Liver (tissue), 3 donors: ENCODE measurements at regions not wholly inside any gene's neighbourhood (a gene's known extent, or its start where the extent isn't known, plus 50 kb on each side); places are given as distances from the start of the nearest gene placed in this dataset.

Source experiments
- EGR1 ChIP-seq, 2 donors: IDR thresholded peaks; 2 replicates each; pipeline ENCODE4 v1.6.1; 2016 to 2018; ENCODE audit warnings: antibody characterized with exemption in 2 of 2, low read depth in 2 of 2
- JUND ChIP-seq, 2 donors: IDR thresholded peaks; 2 replicates each; pipeline ENCODE4 v1.6.1; 2016; ENCODE audit warnings: antibody characterized with exemption in 2 of 2
- NR2F2 ChIP-seq: IDR thresholded peaks from 2 replicates; pipeline ENCODE4 v1.6.1; 2016; ENCODE audit warnings: antibody characterized with exemption
- RXRA ChIP-seq, 2 donors: IDR thresholded peaks; 2 replicates each; pipeline ENCODE4 v1.6.1; 2017 to 2018; ENCODE audit warnings: antibody characterized with exemption in 2 of 2, mild to moderate bottlenecking in 1 of 2
- TF ChIP-seq, protein P1 (sequence below): fragments of 150-350 bp; IDR thresholded peaks from 2 replicates; pipeline ENCODE4 v1.5.1; 2017; ENCODE audit warnings: improper control_type of control experiment, low read depth, low read length; ENCODE audit not compliant: missing input control
- TF ChIP-seq, protein P2 (sequence below): IDR thresholded peaks from 2 replicates; pipeline ENCODE4 v1.6.1; 2016; ENCODE audit warnings: antibody characterized with exemption
- donor health status: healthy.
- donor health status: healthy.

DNA sequence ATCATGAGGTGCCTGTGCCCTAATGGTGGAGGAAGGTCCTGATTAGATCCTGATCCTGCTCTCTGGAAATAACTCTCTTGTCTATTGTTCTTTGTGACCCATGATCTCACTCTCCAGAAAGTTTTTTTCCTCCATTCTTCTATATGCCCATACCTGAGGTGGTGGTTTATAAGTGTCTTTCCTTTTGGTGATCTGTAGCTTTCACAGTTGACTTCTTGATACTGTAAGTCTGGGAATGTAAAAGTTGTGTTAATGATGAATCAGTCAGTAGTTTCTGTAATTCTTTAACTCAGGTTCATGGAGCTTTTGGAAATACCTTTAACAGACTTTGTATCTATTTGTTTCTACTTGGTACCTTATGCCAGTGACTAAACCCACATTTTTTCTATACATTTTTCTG, 444.0 kb upstream of the FLRT2 start:
- TF ChIP-seq JUND (IDR thresholded peaks at IDR 0.05) (no peak), EGR1 (IDR thresholded peaks at IDR 0.05; ENCODE audit: low read depth in 2 of 2) (no peak), NR2F2 (no peak), RXRA (IDR thresholded peaks at IDR 0.05) (no peak)
- TF ChIP-seq, protein P1, sequence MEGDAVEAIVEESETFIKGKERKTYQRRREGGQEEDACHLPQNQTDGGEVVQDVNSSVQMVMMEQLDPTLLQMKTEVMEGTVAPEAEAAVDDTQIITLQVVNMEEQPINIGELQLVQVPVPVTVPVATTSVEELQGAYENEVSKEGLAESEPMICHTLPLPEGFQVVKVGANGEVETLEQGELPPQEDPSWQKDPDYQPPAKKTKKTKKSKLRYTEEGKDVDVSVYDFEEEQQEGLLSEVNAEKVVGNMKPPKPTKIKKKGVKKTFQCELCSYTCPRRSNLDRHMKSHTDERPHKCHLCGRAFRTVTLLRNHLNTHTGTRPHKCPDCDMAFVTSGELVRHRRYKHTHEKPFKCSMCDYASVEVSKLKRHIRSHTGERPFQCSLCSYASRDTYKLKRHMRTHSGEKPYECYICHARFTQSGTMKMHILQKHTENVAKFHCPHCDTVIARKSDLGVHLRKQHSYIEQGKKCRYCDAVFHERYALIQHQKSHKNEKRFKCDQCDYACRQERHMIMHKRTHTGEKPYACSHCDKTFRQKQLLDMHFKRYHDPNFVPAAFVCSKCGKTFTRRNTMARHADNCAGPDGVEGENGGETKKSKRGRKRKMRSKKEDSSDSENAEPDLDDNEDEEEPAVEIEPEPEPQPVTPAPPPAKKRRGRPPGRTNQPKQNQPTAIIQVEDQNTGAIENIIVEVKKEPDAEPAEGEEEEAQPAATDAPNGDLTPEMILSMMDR: no peak
- TF ChIP-seq, protein P2, sequence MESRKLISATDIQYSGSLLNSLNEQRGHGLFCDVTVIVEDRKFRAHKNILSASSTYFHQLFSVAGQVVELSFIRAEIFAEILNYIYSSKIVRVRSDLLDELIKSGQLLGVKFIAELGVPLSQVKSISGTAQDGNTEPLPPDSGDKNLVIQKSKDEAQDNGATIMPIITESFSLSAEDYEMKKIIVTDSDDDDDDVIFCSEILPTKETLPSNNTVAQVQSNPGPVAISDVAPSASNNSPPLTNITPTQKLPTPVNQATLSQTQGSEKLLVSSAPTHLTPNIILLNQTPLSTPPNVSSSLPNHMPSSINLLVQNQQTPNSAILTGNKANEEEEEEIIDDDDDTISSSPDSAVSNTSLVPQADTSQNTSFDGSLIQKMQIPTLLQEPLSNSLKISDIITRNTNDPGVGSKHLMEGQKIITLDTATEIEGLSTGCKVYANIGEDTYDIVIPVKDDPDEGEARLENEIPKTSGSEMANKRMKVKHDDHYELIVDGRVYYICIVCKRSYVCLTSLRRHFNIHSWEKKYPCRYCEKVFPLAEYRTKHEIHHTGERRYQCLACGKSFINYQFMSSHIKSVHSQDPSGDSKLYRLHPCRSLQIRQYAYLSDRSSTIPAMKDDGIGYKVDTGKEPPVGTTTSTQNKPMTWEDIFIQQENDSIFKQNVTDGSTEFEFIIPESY: no peak
